ENCODE measurements at regions not wholly inside any gene's neighbourhood (a gene's known extent, or its start where the extent isn't known, plus 50 kb on each side); places are given as distances from the start of the nearest gene placed in this dataset.

DNA sequence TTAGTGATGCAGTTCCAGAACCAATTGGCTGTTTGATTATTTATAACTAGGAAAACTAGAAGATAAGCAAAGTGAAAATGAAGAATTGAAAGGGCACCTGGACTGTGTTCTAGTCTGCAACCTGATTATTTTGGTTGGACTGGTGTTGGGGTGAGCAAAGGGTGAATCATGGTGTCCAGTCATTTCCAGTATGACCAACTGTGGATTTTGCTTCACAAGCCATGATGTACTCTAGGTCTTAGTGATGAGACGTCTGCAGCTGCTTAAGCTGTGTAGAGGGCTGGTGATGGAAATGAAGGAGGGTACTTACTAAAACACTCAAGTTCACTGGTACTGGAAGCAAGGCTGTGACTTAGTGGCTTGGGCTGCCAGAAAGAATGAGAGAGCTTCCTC, 193.2 kb upstream of the FRMD6 start:
- Mint-ChIP-seq H3K4me3 (no peak overlapping the region), H3K27me3 (no peaks in the 10 kb centered on the region), H3K27ac (no peak overlapping the region), H3K4me1 (ENCODE audit: unreplicated experiment) (no peaks in the 10 kb centered on the region), H3K9me3 (peaks cover 4% of the 10 kb centered on the region), H3K36me3 (no peaks in the 10 kb centered on the region)
- TF ChIP-seq, protein P1, sequence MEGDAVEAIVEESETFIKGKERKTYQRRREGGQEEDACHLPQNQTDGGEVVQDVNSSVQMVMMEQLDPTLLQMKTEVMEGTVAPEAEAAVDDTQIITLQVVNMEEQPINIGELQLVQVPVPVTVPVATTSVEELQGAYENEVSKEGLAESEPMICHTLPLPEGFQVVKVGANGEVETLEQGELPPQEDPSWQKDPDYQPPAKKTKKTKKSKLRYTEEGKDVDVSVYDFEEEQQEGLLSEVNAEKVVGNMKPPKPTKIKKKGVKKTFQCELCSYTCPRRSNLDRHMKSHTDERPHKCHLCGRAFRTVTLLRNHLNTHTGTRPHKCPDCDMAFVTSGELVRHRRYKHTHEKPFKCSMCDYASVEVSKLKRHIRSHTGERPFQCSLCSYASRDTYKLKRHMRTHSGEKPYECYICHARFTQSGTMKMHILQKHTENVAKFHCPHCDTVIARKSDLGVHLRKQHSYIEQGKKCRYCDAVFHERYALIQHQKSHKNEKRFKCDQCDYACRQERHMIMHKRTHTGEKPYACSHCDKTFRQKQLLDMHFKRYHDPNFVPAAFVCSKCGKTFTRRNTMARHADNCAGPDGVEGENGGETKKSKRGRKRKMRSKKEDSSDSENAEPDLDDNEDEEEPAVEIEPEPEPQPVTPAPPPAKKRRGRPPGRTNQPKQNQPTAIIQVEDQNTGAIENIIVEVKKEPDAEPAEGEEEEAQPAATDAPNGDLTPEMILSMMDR (conservative IDR thresholded peaks at IDR 0.05) = no peak
- DNase-seq (ENCODE audit: extremely low spot score, unreplicated experiment) = no peak

DNA sequence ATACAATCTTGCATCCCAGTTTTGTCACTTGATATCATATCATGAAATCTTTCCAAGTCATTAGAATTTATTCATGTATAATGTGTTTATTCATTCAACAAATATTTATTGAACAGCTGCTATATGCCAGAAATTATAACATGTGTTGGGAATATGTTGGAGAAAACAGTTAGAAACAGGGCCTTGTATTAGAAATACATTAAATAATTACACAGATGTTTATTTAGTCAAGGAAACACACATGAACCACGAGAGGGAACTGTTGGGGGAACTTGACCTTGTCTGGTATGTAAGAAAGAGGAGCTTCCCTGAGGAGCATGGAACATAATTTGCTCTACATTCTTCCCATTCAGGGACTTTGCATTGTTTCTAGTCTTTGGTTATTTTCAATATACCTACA, 191.7 kb upstream of the FRMD6 start:
- Mint-ChIP-seq H3K4me3 (no peak overlapping the region), H3K9me3 (peaks cover 4% of the 10 kb centered on the region), H3K4me1 (ENCODE audit: unreplicated experiment) (no peaks in the 10 kb centered on the region), H3K36me3 (no peaks in the 10 kb centered on the region), H3K27ac (no peak overlapping the region), H3K27me3 (no peaks in the 10 kb centered on the region)
- DNase-seq (ENCODE audit: extremely low spot score, unreplicated experiment) = no peak
- TF ChIP-seq, protein P1 (conservative IDR thresholded peaks at IDR 0.05) = no peak

DNA sequence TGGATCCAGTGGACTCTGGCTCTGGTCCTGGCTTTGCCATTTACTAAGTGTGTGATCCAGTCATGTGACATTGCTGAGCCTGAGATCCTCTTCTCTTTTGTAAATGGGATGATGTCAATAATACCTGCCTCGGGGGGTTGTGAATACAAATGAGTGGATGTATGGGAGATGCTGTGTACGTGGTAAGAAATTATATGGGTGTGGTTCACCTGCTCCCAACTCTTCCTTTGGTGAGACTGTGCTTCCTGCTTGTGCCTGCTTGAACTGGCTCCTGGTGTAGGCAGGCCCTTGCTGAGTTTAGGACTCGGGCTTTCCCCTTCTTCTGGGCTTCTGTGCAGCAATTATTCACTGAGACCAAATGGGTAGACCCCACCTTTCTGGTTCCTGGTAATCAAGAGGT, 189.5 kb upstream of the FRMD6 start:
- no peaks in the 10 kb centered on the region for H3K36me3 Mint-ChIP-seq
- no peak overlapping the region for H3K4me3 Mint-ChIP-seq
- H3K27me3 Mint-ChIP-seq = no peaks in the 10 kb centered on the region
- DNase-seq (ENCODE audit: extremely low spot score, unreplicated experiment) = no peak
- H3K4me1 Mint-ChIP-seq (ENCODE audit: unreplicated experiment) = no peaks in the 10 kb centered on the region
- TF ChIP-seq, protein P1 (conservative IDR thresholded peaks at IDR 0.05) = no peak
- H3K9me3 Mint-ChIP-seq = peaks cover 4% of the 10 kb centered on the region
- no peak overlapping the region for H3K27ac Mint-ChIP-seq

DNA sequence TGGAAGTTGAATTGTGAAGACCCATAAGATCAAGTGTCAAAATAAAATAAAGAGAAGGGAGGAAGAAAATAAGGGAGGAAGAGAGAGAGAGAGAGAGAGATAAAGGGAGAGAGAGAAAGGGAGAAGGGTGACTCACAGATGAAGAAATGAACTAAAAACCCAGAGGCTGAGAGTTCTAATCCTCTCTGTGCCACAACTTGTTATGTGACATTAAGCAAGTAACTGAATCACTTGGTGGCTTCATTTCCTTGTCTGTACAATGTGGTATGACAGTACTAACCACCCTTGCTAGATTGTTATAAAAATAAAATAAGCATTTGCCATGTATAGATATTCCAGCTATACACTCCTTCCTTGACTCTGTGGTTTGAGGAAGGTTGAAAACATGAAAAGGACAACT, 189.0 kb upstream of the FRMD6 start:
- Mint-ChIP-seq H3K27ac (no peak overlapping the region), H3K4me1 (ENCODE audit: unreplicated experiment) (no peaks in the 10 kb centered on the region), H3K36me3 (no peaks in the 10 kb centered on the region), H3K27me3 (no peaks in the 10 kb centered on the region), H3K9me3 (peaks cover 3% of the 10 kb centered on the region), H3K4me3 (no peak overlapping the region)
- no peak for DNase-seq (ENCODE audit: extremely low spot score, unreplicated experiment)
- TF ChIP-seq, protein P1 (conservative IDR thresholded peaks at IDR 0.05) = no peak

DNA sequence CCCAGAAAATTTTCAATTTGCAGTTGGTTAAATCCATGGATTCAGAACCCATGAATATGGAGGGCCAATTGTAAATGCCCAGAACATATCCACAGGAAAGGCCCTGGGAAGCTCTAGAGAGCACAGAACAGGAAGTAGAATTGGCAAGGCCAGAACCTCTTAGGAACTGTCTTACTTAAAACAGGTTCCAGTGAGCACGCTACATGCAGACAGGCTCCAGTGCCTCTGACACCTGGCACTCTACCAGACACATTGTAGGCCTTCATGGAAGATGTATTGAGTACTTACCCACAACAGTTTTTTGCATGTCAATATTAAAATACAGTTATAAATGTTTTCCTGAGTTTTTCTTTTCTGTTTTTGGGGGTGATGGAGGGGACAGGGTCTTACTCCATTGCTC, 188.2 kb upstream of the FRMD6 start:
- DNase-seq (ENCODE audit: extremely low spot score, unreplicated experiment) = no peak
- no peaks in the 10 kb centered on the region for H3K4me1 Mint-ChIP-seq (ENCODE audit: unreplicated experiment)
- H3K27ac Mint-ChIP-seq = no peak overlapping the region
- H3K27me3 Mint-ChIP-seq = no peaks in the 10 kb centered on the region
- TF ChIP-seq, protein P1 (conservative IDR thresholded peaks at IDR 0.05) = no peak
- H3K36me3 Mint-ChIP-seq = no peaks in the 10 kb centered on the region
- no peaks in the 10 kb centered on the region for H3K9me3 Mint-ChIP-seq
- H3K4me3 Mint-ChIP-seq = no peak overlapping the region

DNA sequence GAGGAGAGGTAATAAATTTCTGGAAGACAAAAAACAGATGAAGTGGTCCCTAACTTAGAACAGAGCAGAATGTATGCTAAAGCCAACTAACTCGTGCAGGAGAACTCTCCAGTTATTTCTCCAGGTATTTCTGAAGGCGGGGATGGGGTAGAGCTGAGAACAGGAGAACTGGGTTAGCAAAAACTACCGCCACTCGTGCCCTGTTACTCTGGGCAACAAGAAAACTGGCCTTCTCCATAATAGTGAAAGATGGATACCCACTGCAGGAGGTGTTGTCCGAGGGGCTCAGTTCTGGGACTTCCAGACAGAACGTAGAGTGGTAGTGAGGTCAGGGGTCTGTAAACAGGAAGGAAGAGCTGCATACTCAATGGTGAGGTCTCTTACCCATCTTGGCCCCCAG, 187.3 kb upstream of the FRMD6 start:
- TF ChIP-seq, protein P1 (conservative IDR thresholded peaks at IDR 0.05) = no peak
- no peaks in the 10 kb centered on the region for H3K36me3 Mint-ChIP-seq
- no peaks in the 10 kb centered on the region for H3K4me1 Mint-ChIP-seq (ENCODE audit: unreplicated experiment)
- no peaks in the 10 kb centered on the region for H3K9me3 Mint-ChIP-seq
- H3K4me3 Mint-ChIP-seq = no peak overlapping the region
- H3K27ac Mint-ChIP-seq = no peak overlapping the region
- H3K27me3 Mint-ChIP-seq = no peaks in the 10 kb centered on the region
- no peak for DNase-seq (ENCODE audit: extremely low spot score, unreplicated experiment)
